Natural killer cell (primary cell): ENCODE measurements at regions not wholly inside any gene's neighbourhood (a gene's known extent, or its start where the extent isn't known, plus 50 kb on each side); places are given as distances from the start of the nearest gene placed in this dataset.

Experiments
- ATAC-seq, 3 donors: fragments of 150-1000 bp in 2 of 3; fragments of 200-7000 bp in 1 of 3; cut with Tn5 transposase; 1 replicate in 1 of 3; 2 replicates in 2 of 3; pipeline ENCODE4 v1.10.0; 2021; ENCODE audit warnings: mild to moderate bottlenecking in 2 of 3, moderate library complexity in 2 of 3
- DNase-seq, 2 donors: peaks; one replicate each; pipeline versions ENCODE4 v3.0.0 to v3.0.0-alpha.2; 2013 to 2021; ENCODE audit warnings: mixed read lengths in 1 of 2
- H3K27ac ChIP-seq: one replicate; pipeline ENCODE4 v1.5.1; 2013; ENCODE audit warnings: mild to moderate bottlenecking, low read length
- H3K27me3 ChIP-seq: one replicate; pipeline ENCODE4 v1.6.1; 2013; ENCODE audit warnings: low read length; ENCODE audit not compliant: control insufficient read depth, insufficient read depth
- H3K36me3 ChIP-seq: one replicate; pipeline ENCODE4 v1.6.1; 2013; ENCODE audit warnings: low read length; ENCODE audit not compliant: control insufficient read depth, insufficient read depth
- H3K4me1 ChIP-seq: one replicate; pipeline ENCODE4 v1.6.1; 2013; ENCODE audit warnings: low read length; ENCODE audit not compliant: control insufficient read depth, insufficient read depth
- H3K4me3 ChIP-seq: one replicate; pipeline ENCODE4 v1.5.1; 2013; ENCODE audit warnings: low read length
- H3K9me3 ChIP-seq: one replicate; pipeline ENCODE4 v1.6.1; 2013; ENCODE audit warnings: low read length; ENCODE audit not compliant: control insufficient read depth, insufficient read depth
- H3K27ac Mint-ChIP-seq, 2 donors: one replicate each; pipeline ENCODE4 v1.8.0; 2022; ENCODE audit warnings: mild to moderate bottlenecking in 2 of 2, mixed read lengths in 2 of 2, moderate library complexity in 1 of 2
- H3K27me3 Mint-ChIP-seq, 2 donors: one replicate each; pipeline ENCODE4 v1.8.0; 2022; ENCODE audit warnings: low read depth in 2 of 2, mixed read lengths in 2 of 2
- H3K36me3 Mint-ChIP-seq: one replicate; pipeline ENCODE4 v1.8.0; 2022; ENCODE audit warnings: mixed read lengths
- H3K4me1 Mint-ChIP-seq, 2 donors: one replicate each; pipeline ENCODE4 v1.8.0; 2022; ENCODE audit warnings: mixed read lengths in 2 of 2
- H3K4me3 Mint-ChIP-seq: one replicate; pipeline ENCODE4 v1.8.0; 2022; ENCODE audit warnings: mild to moderate bottlenecking, moderate library complexity, mixed read lengths
- H3K9me3 Mint-ChIP-seq, 2 donors: one replicate each; pipeline ENCODE4 v1.8.0; 2022; ENCODE audit warnings: mixed read lengths in 2 of 2
- CTCF ChIP-seq: fragments of 200-600 bp; IDR thresholded peaks from one replicate; pipeline ENCODE4 v1.8.0; 2022; ENCODE audit warnings: antibody characterized with exemption
- WGBS: methylation state at CpG from one replicate; pipeline ENCODE4 v1.1.7; 2013; ENCODE audit warnings: missing lambda C conversion rate; ENCODE audit not compliant: insufficient coverage; 5-methylcytosine and 5-hydroxymethylcytosine counted together
- intact Hi-C: fragments of 100-400 bp; cut with micrococcal nuclease; formaldehyde crosslinking; loops from one replicate; pipeline ENCODE4 v1.14.2; 2022

- no peak overlapping the region for H3K4me3 ChIP-seq
- H3K36me3 Mint-ChIP-seq = no peaks in the 10 kb centered on the region
- no peak for DNase-seq
- H3K27me3 ChIP-seq = no peaks in the 10 kb centered on the region
- H3K4me1 ChIP-seq = no peaks in the 10 kb centered on the region
- no peaks in the 10 kb centered on the region for H3K9me3 Mint-ChIP-seq
- no peaks in the 10 kb centered on the region for H3K4me1 Mint-ChIP-seq
- WGBS = 78% methylated on average over 9 of the region's 9 CpGs
- H3K27me3 Mint-ChIP-seq = peaks cover 6 to 8% of the 10 kb centered on the region in 2 donors
- ATAC-seq = no peak
- H3K27ac Mint-ChIP-seq = no peak overlapping the region
- no peaks in the 10 kb centered on the region for H3K36me3 ChIP-seq
- intact Hi-C loops = no loop called here
- H3K9me3 ChIP-seq = no peaks in the 10 kb centered on the region
- no peak for TF ChIP-seq CTCF
- H3K4me3 Mint-ChIP-seq = no peak overlapping the region
- H3K27ac ChIP-seq = no peak overlapping the region
These were observed 354.8 kb downstream of the RPS24 start for GRCh38 chr10:78388331-78389050.

- Histone ChIP-seq H3K27me3 (no peaks in the 10 kb centered on the region), H3K27ac (no peak overlapping the region), H3K36me3 (no peaks in the 10 kb centered on the region), H3K9me3 (no peaks in the 10 kb centered on the region), H3K4me1 (no peaks in the 10 kb centered on the region), H3K4me3 (no peak overlapping the region)
- Mint-ChIP-seq H3K27ac (no peak overlapping the region), H3K27me3 (peaks cover 6 to 8% of the 10 kb centered on the region in 2 donors), H3K4me3 (no peak overlapping the region), H3K4me1 (no peaks in the 10 kb centered on the region), H3K9me3 (no peaks in the 10 kb centered on the region), H3K36me3 (no peaks in the 10 kb centered on the region)
- WGBS = 80% methylated on average over 2 of the region's 3 CpGs
- TF ChIP-seq CTCF = no peak
- ATAC-seq (no peak), DNase-seq (no peak)
- intact Hi-C loops = no loop called here
These were observed 355.8 kb downstream of the RPS24 start for GRCh38 chr10:78389419-78389818.

- Histone ChIP-seq H3K9me3 (no peaks in the 10 kb centered on the region), H3K4me3 (no peak overlapping the region), H3K4me1 (no peaks in the 10 kb centered on the region), H3K27ac (no peak overlapping the region), H3K36me3 (no peaks in the 10 kb centered on the region), H3K27me3 (no peaks in the 10 kb centered on the region)
- Mint-ChIP-seq H3K4me1 (no peaks in the 10 kb centered on the region), H3K27ac (no peak overlapping the region), H3K36me3 (no peaks in the 10 kb centered on the region), H3K4me3 (no peak overlapping the region), H3K27me3 (peaks cover 4 to 6% of the 10 kb centered on the region in 2 donors), H3K9me3 (no peaks in the 10 kb centered on the region)
- no peak for ATAC-seq
- no peak for TF ChIP-seq CTCF
- intact Hi-C loops = no loop called here
- 75% methylated on average over 6 of the region's 6 CpGs for WGBS
- DNase-seq = no peak
These were observed 356.4 kb downstream of the RPS24 start for GRCh38 chr10:78390051-78390450.

- H3K4me1 Mint-ChIP-seq = no peaks in the 10 kb centered on the region
- DNase-seq (no peak), ATAC-seq (no peak)
- no peak overlapping the region for H3K27ac Mint-ChIP-seq
- H3K4me1 ChIP-seq = no peaks in the 10 kb centered on the region
- H3K4me3 Mint-ChIP-seq = no peak overlapping the region
- no peak overlapping the region for H3K27ac ChIP-seq
- no peaks in the 10 kb centered on the region for H3K9me3 Mint-ChIP-seq
- no peak overlapping the region for H3K4me3 ChIP-seq
- peaks cover 4 to 6% of the 10 kb centered on the region in 2 donors for H3K27me3 Mint-ChIP-seq
- H3K36me3 Mint-ChIP-seq = no peaks in the 10 kb centered on the region
- 89% methylated on average over 4 of the region's 5 CpGs for WGBS
- H3K36me3 ChIP-seq = no peaks in the 10 kb centered on the region
- H3K9me3 ChIP-seq = no peaks in the 10 kb centered on the region
- intact Hi-C loops = no loop called here
- H3K27me3 ChIP-seq = no peaks in the 10 kb centered on the region
- TF ChIP-seq CTCF = no peak
These were observed 357.2 kb downstream of the RPS24 start for GRCh38 chr10:78390817-78391216.
